ENCODE measurements at regions not wholly inside any gene's neighbourhood (a gene's known extent, or its start where the extent isn't known, plus 50 kb on each side); places are given as distances from the start of the nearest gene placed in this dataset.
"Not testable (repeated sequence)": the region's sequence is repeated elsewhere in the genome, so short reads cannot be mapped to it uniquely, and the experiment has no call there.

DNA sequence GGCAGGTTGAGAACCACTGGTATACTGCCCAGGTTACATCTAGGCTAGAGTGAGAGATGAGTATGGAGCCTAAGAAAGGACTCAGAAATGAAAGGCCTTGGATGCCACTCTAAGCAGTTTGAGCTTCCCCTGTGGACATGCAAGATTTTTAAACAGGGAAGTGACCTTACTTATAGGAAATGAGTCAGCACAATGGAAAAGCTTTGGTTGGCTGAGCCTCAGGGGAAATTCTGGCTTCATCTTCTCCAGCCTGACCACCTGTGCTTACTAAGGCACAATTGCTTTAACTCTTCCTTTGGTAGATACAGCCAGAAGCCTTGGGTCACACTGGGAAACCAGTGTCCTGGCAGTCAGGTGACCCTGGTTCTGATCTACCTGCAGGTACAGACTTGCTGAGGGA is 380.2 kb upstream of the ZNF462 start:
- Histone ChIP-seq H3K27me3 (replicated peaks; ENCODE audit: insufficient read depth) (no peaks in the 10 kb centered on the region), H3K27ac (no peak overlapping the region), H3K9me3 (no peaks in the 10 kb centered on the region), H3K36me3 (no peaks in the 10 kb centered on the region), H3K4me3 (no peak overlapping the region), H3K4me1 (replicated peaks) (no peaks in the 10 kb centered on the region)
- intact Hi-C loops (cut with DNase I): no loop called here
- TF ChIP-seq POLR2A (IDR thresholded peaks at IDR 0.05) (no peak), POLR2AphosphoS5 (IDR thresholded peaks at IDR 0.05) (no peak)
- DNase-seq (ENCODE audit: low spot score): no peak

GRCh38 chr9:106486685-106487084 is 376.3 kb upstream of the ZNF462 start:
- DNase-seq (ENCODE audit: low spot score): no peak
- Histone ChIP-seq H3K27me3 (replicated peaks; ENCODE audit: insufficient read depth) (no peaks in the 10 kb centered on the region), H3K9me3 (no peaks in the 10 kb centered on the region), H3K36me3 (no peaks in the 10 kb centered on the region), H3K4me3 (no peak overlapping the region), H3K27ac (no peak overlapping the region), H3K4me1 (replicated peaks) (no peaks in the 10 kb centered on the region)
- WGBS: 95% methylated on average over 5 of the region's 5 CpGs
- TF ChIP-seq POLR2AphosphoS5 (IDR thresholded peaks at IDR 0.05): no peak
- no peak for TF ChIP-seq CTCF (IDR thresholded peaks at IDR 0.05)
- no peak for TF ChIP-seq POLR2A (IDR thresholded peaks at IDR 0.05)
- intact Hi-C loops (cut with DNase I): no loop called here

DNA sequence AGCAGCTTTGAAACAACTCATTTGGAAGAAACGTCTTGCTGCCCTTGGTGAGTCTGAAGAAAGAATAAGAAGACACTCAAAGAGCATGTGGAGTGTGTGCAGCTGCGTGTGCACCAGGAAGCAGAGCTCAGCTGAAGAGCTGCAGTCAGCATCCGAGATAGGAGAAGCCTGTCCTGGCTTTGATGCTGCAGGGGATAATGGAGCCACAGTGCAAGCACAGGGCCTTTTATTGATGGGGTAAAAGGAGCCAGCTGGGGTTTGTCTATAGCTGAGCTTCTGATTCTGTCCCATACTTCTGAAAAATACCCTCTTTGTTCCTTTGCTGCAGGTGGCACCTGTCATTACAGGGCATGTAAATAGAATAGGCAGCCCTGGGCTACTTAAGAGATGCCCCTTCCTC is 375.7 kb upstream of the ZNF462 start:
- no peak overlapping the region for H3K27ac ChIP-seq
- 75% methylated on average over 3 of the region's 3 CpGs for WGBS
- no peaks in the 10 kb centered on the region for H3K36me3 ChIP-seq
- no peaks in the 10 kb centered on the region for H3K9me3 ChIP-seq
- no peaks in the 10 kb centered on the region for H3K4me1 ChIP-seq (replicated peaks)
- H3K27me3 ChIP-seq (replicated peaks; ENCODE audit: insufficient read depth): no peaks in the 10 kb centered on the region
- H3K4me3 ChIP-seq: no peak overlapping the region
- DNase-seq (ENCODE audit: low spot score): no peak
- TF ChIP-seq POLR2AphosphoS5 (IDR thresholded peaks at IDR 0.05): no peak
- no peak for TF ChIP-seq CTCF (IDR thresholded peaks at IDR 0.05)
- no peak for TF ChIP-seq POLR2A (IDR thresholded peaks at IDR 0.05)
- intact Hi-C loops (cut with DNase I): no loop called here

GRCh38 chr9:106492126-106492525 is 370.8 kb upstream of the ZNF462 start:
- H3K27me3 ChIP-seq (replicated peaks; ENCODE audit: insufficient read depth); H3K9me3 ChIP-seq; H3K27ac ChIP-seq; H3K4me3 ChIP-seq; H3K4me1 ChIP-seq (replicated peaks); intact Hi-C loops (cut with DNase I); DNase-seq (ENCODE audit: low spot score); H3K36me3 ChIP-seq: not testable (repeated sequence)
- 76% methylated on average over 7 of the region's 7 CpGs for WGBS

DNA sequence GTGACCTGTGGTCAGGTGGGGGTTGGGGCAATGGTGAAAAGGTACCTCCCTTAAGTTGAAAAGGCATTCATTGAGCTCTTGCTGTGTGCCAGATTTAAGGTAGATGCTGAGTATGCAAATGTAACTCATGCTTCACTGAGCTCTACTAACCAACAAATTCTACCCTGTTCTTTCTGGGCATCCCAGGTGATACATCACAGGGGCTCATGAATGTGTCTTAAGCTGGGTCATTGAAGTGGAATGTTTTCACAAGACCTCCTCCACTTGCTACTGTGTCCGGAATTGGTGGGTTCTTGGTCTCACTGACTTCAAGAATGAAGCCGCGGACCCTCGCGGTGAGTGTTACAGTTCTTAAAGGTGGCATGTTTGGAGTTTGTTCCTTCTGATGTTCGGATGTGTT is 362.8 kb upstream of the ZNF462 start:
- no peak for DNase-seq (ENCODE audit: low spot score)
- H3K9me3 ChIP-seq: no peaks in the 10 kb centered on the region
- no peaks in the 10 kb centered on the region for H3K36me3 ChIP-seq
- no peaks in the 10 kb centered on the region for H3K27me3 ChIP-seq (replicated peaks; ENCODE audit: insufficient read depth)
- H3K4me3 ChIP-seq: no peak overlapping the region
- TF ChIP-seq CTCF (IDR thresholded peaks at IDR 0.05) (no peak), POLR2AphosphoS5 (IDR thresholded peaks at IDR 0.05) (no peak), POLR2A (IDR thresholded peaks at IDR 0.05) (no peak)
- H3K4me1 ChIP-seq (replicated peaks): no peaks in the 10 kb centered on the region
- intact Hi-C loops (cut with DNase I): no loop called here
- no peak overlapping the region for H3K27ac ChIP-seq
- WGBS: 94% methylated on average over 6 of the region's 6 CpGs

- H3K4me1 ChIP-seq (replicated peaks); H3K9me3 ChIP-seq; H3K27me3 ChIP-seq (replicated peaks; ENCODE audit: insufficient read depth); H3K4me3 ChIP-seq; H3K36me3 ChIP-seq; intact Hi-C loops (cut with DNase I); DNase-seq (ENCODE audit: low spot score); H3K27ac ChIP-seq: not testable (repeated sequence)
- 99% methylated on average over 16 of the region's 18 CpGs for WGBS
Measured at GRCh38 chr9:106501210-106501609, 361.8 kb upstream of the ZNF462 start.
